ENCODE measurements at regions not wholly inside any gene's neighbourhood (a gene's known extent, or its start where the extent isn't known, plus 50 kb on each side); places are given as distances from the start of the nearest gene placed in this dataset.

- no peak overlapping the region for H3K4me3 Mint-ChIP-seq
- H3K4me1 Mint-ChIP-seq = no peaks in the 10 kb centered on the region
- CTCF ChIA-PET = no interaction called here
- H3K27me3 Mint-ChIP-seq = no peaks in the 10 kb centered on the region
- H3K36me3 ChIP-seq (ENCODE audit: control insufficient read depth in 2 of 2, extremely low read depth in 1 of 2, insufficient read depth in 1 of 2, low read length in 1 of 2) = no peaks in the 10 kb centered on the region
- peaks cover 0 to 2% of the 10 kb centered on the region in 2 experiments for H3K4me1 ChIP-seq (ENCODE audit: control insufficient read depth in 1 of 2, extremely low read depth in 1 of 2, insufficient read depth in 2 of 2, low read length in 2 of 2)
- H3K9me3 ChIP-seq = no peaks in the 10 kb centered on the region
- H3K4me3 ChIP-seq (ENCODE audit: control insufficient read depth in 1 of 2, extremely low read depth in 1 of 2, low read length in 1 of 2) = no peak overlapping the region
- no peak overlapping the region for H3K27ac Mint-ChIP-seq
- no peak for DNase-seq
- peaks cover under 1 to 9% (median 1%) of the 10 kb centered on the region in 3 donors for H3K9me3 Mint-ChIP-seq
- ATAC-seq (replicated peaks in 1 of 4) = no peak
- no peak overlapping the region for H3K27ac ChIP-seq (ENCODE audit: low read length)
- H3K36me3 Mint-ChIP-seq = no peaks in the 10 kb centered on the region
- no CpG with 5 or more reads among the region's 2 CpGs for WGBS (ENCODE audit: insufficient coverage)
- POLR2A ChIA-PET = no interaction called here
- H3K27me3 ChIP-seq (replicated peaks in 1 of 2; ENCODE audit: control insufficient read depth in 2 of 2, extremely low read depth in 1 of 2, insufficient read depth in 2 of 2, low read length in 1 of 2) = no peaks in the 10 kb centered on the region
Observed at GRCh38 chr6:23320471-23321015, 751.2 kb downstream of the HDGFL1 start.

DNA sequence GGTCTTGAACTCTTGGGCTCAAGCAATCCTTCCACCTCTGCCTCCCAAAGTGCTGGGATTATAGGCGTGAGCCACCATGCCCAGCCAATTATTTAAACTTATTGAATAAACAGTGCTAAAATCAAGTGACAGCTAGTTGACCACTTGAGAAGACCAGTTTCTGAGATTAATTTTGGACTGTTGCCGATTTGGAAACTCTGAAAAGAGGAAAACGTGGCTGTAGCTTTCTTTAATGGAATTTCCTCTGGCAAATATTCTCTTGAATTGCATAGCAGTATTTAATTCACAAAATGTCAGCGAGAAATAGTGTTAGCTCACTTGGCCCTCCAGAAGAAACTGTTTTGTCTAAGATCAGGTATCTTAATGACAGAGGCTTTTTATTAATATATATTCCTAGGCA, 754.5 kb downstream of the HDGFL1 start:
- Histone ChIP-seq H3K36me3 (ENCODE audit: control insufficient read depth in 2 of 2, extremely low read depth in 1 of 2, insufficient read depth in 1 of 2, low read length in 1 of 2) (no peaks in the 10 kb centered on the region), H3K27me3 (replicated peaks in 1 of 2; ENCODE audit: control insufficient read depth in 2 of 2, extremely low read depth in 1 of 2, insufficient read depth in 2 of 2, low read length in 1 of 2) (no peaks in the 10 kb centered on the region), H3K4me3 (ENCODE audit: control insufficient read depth in 1 of 2, extremely low read depth in 1 of 2, low read length in 1 of 2) (no peak overlapping the region), H3K9me3 (no peaks in the 10 kb centered on the region), H3K4me1 (ENCODE audit: control insufficient read depth in 1 of 2, extremely low read depth in 1 of 2, insufficient read depth in 2 of 2, low read length in 2 of 2) (no peaks in the 10 kb centered on the region), H3K27ac (ENCODE audit: low read length) (no peak overlapping the region)
- CTCF ChIA-PET = no interaction called here
- Mint-ChIP-seq H3K9me3 (peaks cover 0 to 4% (median 0%) of the 10 kb centered on the region in 3 donors), H3K36me3 (no peaks in the 10 kb centered on the region), H3K4me3 (no peak overlapping the region), H3K27me3 (no peaks in the 10 kb centered on the region), H3K27ac (no peak overlapping the region), H3K4me1 (no peaks in the 10 kb centered on the region)
- DNase-seq (no peak), ATAC-seq (replicated peaks in 1 of 4) (no peak)
- WGBS (ENCODE audit: insufficient coverage) = no CpG with 5 or more reads among the region's 4 CpGs
- POLR2A ChIA-PET = no interaction called here

DNA sequence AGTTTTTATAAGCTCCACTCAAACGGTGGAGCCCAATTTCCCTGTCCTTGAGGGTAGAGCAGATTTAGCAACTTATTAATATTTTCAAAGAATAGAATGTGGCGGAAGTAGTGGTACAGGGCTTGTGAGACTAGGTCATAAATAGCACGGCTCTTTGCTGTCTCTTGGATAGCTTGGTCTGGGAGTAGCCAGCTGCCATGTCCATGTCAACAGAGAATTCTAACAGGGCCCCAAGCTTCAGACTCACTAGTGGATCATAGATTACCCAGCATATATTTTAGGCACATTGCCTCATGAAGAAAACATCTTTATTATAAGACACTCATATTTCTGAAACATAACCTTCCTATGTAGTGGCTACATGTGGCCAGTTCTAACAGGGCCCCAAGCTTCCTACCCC, 755.7 kb downstream of the HDGFL1 start:
- H3K4me1 ChIP-seq (ENCODE audit: control insufficient read depth in 1 of 2, extremely low read depth in 1 of 2, insufficient read depth in 2 of 2, low read length in 2 of 2) = no peaks in the 10 kb centered on the region
- no peak overlapping the region for H3K27ac ChIP-seq (ENCODE audit: low read length)
- no peak overlapping the region for H3K4me3 ChIP-seq (ENCODE audit: control insufficient read depth in 1 of 2, extremely low read depth in 1 of 2, low read length in 1 of 2)
- H3K9me3 ChIP-seq = no peaks in the 10 kb centered on the region
- no peaks in the 10 kb centered on the region for H3K27me3 Mint-ChIP-seq
- H3K27ac Mint-ChIP-seq = no peak overlapping the region
- no peaks in the 10 kb centered on the region for H3K36me3 Mint-ChIP-seq
- H3K27me3 ChIP-seq (replicated peaks in 1 of 2; ENCODE audit: control insufficient read depth in 2 of 2, extremely low read depth in 1 of 2, insufficient read depth in 2 of 2, low read length in 1 of 2) = no peaks in the 10 kb centered on the region
- ChIA-PET POLR2A (no interaction called here), CTCF (no interaction called here)
- ATAC-seq (replicated peaks in 1 of 4) = no peak
- DNase-seq = no peak
- WGBS (ENCODE audit: insufficient coverage) = no CpG with 5 or more reads among the region's 3 CpGs
- H3K4me1 Mint-ChIP-seq = no peaks in the 10 kb centered on the region
- no peak overlapping the region for H3K4me3 Mint-ChIP-seq
- H3K36me3 ChIP-seq (ENCODE audit: control insufficient read depth in 2 of 2, extremely low read depth in 1 of 2, insufficient read depth in 1 of 2, low read length in 1 of 2) = no peaks in the 10 kb centered on the region
- peaks cover 0 to 9% (median 0%) of the 10 kb centered on the region in 3 donors for H3K9me3 Mint-ChIP-seq

DNA sequence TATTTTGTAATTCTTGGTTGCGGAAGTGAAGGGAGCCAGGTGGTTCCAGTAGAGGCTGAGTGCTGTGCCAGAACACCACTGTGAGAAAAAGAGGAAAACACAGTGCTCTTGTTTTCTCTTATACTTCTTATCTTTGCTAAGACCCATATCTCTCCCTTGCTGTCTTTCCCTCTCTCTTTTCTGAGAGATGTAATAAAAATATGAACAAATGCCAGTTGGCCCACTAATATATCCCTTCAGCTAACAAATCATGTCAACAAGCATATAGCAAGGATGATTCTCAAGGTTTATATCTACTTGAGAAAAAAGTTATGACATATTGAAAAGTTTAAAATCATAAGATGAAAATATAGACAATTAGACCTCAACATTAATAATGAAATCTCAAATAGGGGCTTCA, 758.3 kb downstream of the HDGFL1 start:
- no peaks in the 10 kb centered on the region for H3K36me3 Mint-ChIP-seq
- H3K27ac Mint-ChIP-seq = no peak overlapping the region
- ChIA-PET CTCF (no interaction called here), POLR2A (no interaction called here)
- no CpG with 5 or more reads among the region's 1 CpG for WGBS (ENCODE audit: insufficient coverage)
- DNase-seq (no peak), ATAC-seq (replicated peaks in 1 of 4) (no peak)
- H3K36me3 ChIP-seq (ENCODE audit: control insufficient read depth in 2 of 2, extremely low read depth in 1 of 2, insufficient read depth in 1 of 2, low read length in 1 of 2) = no peaks in the 10 kb centered on the region
- no peaks in the 10 kb centered on the region for H3K4me1 Mint-ChIP-seq
- H3K27me3 Mint-ChIP-seq = no peaks in the 10 kb centered on the region
- peaks cover 0 to 9% (median 0%) of the 10 kb centered on the region in 3 donors for H3K9me3 Mint-ChIP-seq
- no peaks in the 10 kb centered on the region for H3K4me1 ChIP-seq (ENCODE audit: control insufficient read depth in 1 of 2, extremely low read depth in 1 of 2, insufficient read depth in 2 of 2, low read length in 2 of 2)
- H3K4me3 ChIP-seq (ENCODE audit: control insufficient read depth in 1 of 2, extremely low read depth in 1 of 2, low read length in 1 of 2) = no peak overlapping the region
- no peaks in the 10 kb centered on the region for H3K27me3 ChIP-seq (replicated peaks in 1 of 2; ENCODE audit: control insufficient read depth in 2 of 2, extremely low read depth in 1 of 2, insufficient read depth in 2 of 2, low read length in 1 of 2)
- H3K4me3 Mint-ChIP-seq = no peak overlapping the region
- H3K27ac ChIP-seq (ENCODE audit: low read length) = no peak overlapping the region
- no peaks in the 10 kb centered on the region for H3K9me3 ChIP-seq

DNA sequence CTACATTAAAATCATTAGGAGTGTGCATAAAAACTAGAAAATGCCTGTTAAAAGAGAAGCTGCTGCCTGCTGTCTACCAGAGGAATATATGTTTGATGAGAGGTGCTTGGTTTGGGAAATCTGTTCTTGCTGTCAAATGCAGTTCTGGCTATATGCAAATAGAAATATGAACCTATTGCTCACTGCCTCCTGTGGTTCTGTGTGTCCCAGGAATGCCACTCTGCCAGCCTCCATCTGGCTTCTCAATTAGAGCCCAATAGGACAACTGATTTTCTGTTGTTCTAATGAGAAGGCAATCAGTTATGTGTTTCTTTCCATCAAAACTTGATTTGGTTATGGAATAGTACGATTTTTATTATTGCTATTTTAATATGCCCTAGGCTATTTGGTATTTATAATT, 759.7 kb downstream of the HDGFL1 start:
- no peak overlapping the region for H3K4me3 ChIP-seq (ENCODE audit: control insufficient read depth in 1 of 2, extremely low read depth in 1 of 2, low read length in 1 of 2)
- no CpG with 5 or more reads among the region's 1 CpG for WGBS (ENCODE audit: insufficient coverage)
- Mint-ChIP-seq H3K9me3 (peaks cover 0 to 5% (median 0%) of the 10 kb centered on the region in 3 donors), H3K36me3 (no peaks in the 10 kb centered on the region), H3K4me3 (no peak overlapping the region), H3K4me1 (no peaks in the 10 kb centered on the region), H3K27me3 (no peaks in the 10 kb centered on the region), H3K27ac (no peak overlapping the region)
- no peaks in the 10 kb centered on the region for H3K27me3 ChIP-seq (replicated peaks in 1 of 2; ENCODE audit: control insufficient read depth in 2 of 2, extremely low read depth in 1 of 2, insufficient read depth in 2 of 2, low read length in 1 of 2)
- no peaks in the 10 kb centered on the region for H3K36me3 ChIP-seq (ENCODE audit: control insufficient read depth in 2 of 2, extremely low read depth in 1 of 2, insufficient read depth in 1 of 2, low read length in 1 of 2)
- no peak for DNase-seq
- no peaks in the 10 kb centered on the region for H3K4me1 ChIP-seq (ENCODE audit: control insufficient read depth in 1 of 2, extremely low read depth in 1 of 2, insufficient read depth in 2 of 2, low read length in 2 of 2)
- H3K9me3 ChIP-seq = no peaks in the 10 kb centered on the region
- ChIA-PET POLR2A (no interaction called here), CTCF (no interaction called here)
- ATAC-seq (replicated peaks in 1 of 4) = no peak
- H3K27ac ChIP-seq (ENCODE audit: low read length) = no peak overlapping the region

GRCh38 chr6:23330632-23331031, 761.3 kb downstream of the HDGFL1 start:
- Histone ChIP-seq H3K27me3 (replicated peaks in 1 of 2; ENCODE audit: control insufficient read depth in 2 of 2, extremely low read depth in 1 of 2, insufficient read depth in 2 of 2, low read length in 1 of 2) (no peaks in the 10 kb centered on the region), H3K27ac (ENCODE audit: low read length) (no peak overlapping the region), H3K4me1 (ENCODE audit: control insufficient read depth in 1 of 2, extremely low read depth in 1 of 2, insufficient read depth in 2 of 2, low read length in 2 of 2) (no peaks in the 10 kb centered on the region), H3K4me3 (ENCODE audit: control insufficient read depth in 1 of 2, extremely low read depth in 1 of 2, low read length in 1 of 2) (no peak overlapping the region), H3K9me3 (no peaks in the 10 kb centered on the region), H3K36me3 (ENCODE audit: control insufficient read depth in 2 of 2, extremely low read depth in 1 of 2, insufficient read depth in 1 of 2, low read length in 1 of 2) (no peaks in the 10 kb centered on the region)
- H3K4me1 Mint-ChIP-seq = no peaks in the 10 kb centered on the region
- no CpG with 5 or more reads among the region's 3 CpGs for WGBS (ENCODE audit: insufficient coverage)
- no peaks in the 10 kb centered on the region for H3K36me3 Mint-ChIP-seq
- peaks cover 0 to 5% (median 0%) of the 10 kb centered on the region in 3 donors for H3K9me3 Mint-ChIP-seq
- POLR2A ChIA-PET = no interaction called here
- CTCF ChIA-PET = no interaction called here
- no peak overlapping the region for H3K27ac Mint-ChIP-seq
- no peak for ATAC-seq (replicated peaks in 1 of 4)
- H3K4me3 Mint-ChIP-seq = no peak overlapping the region
- DNase-seq = no peak
- H3K27me3 Mint-ChIP-seq = no peaks in the 10 kb centered on the region

DNA sequence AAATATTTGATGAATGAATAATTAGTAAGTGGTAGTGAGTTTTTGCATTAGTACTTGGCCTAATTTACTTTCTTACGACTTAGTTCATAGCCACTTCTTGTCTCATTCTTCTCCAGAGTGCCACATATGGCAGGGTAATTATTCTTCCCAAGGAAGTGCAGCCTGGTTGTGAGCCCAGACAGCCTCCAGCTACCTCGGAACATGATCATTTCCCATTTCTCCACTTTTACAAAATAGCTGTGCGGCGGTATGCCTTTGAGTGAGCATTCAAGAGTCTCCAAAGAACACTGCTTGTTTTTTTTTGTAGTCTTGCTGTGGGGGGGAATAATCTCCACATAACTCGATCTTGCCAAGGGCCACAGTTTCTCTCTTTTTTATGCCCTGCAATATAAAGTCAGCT, 765.0 kb downstream of the HDGFL1 start:
- H3K9me3 Mint-ChIP-seq = peaks cover 0 to 5% (median 0%) of the 10 kb centered on the region in 3 donors
- no peak for DNase-seq
- CTCF ChIA-PET = no interaction called here
- no peaks in the 10 kb centered on the region for H3K4me1 ChIP-seq (ENCODE audit: control insufficient read depth in 1 of 2, extremely low read depth in 1 of 2, insufficient read depth in 2 of 2, low read length in 2 of 2)
- no peak overlapping the region for H3K27ac Mint-ChIP-seq
- H3K36me3 ChIP-seq (ENCODE audit: control insufficient read depth in 2 of 2, extremely low read depth in 1 of 2, insufficient read depth in 1 of 2, low read length in 1 of 2) = no peaks in the 10 kb centered on the region
- H3K27ac ChIP-seq (ENCODE audit: low read length) = no peak overlapping the region
- no peaks in the 10 kb centered on the region for H3K36me3 Mint-ChIP-seq
- H3K4me3 Mint-ChIP-seq = no peak overlapping the region
- no peak overlapping the region for H3K4me3 ChIP-seq (ENCODE audit: control insufficient read depth in 1 of 2, extremely low read depth in 1 of 2, low read length in 1 of 2)
- no peaks in the 10 kb centered on the region for H3K4me1 Mint-ChIP-seq
- no peaks in the 10 kb centered on the region for H3K9me3 ChIP-seq
- POLR2A ChIA-PET = no interaction called here
- H3K27me3 ChIP-seq (replicated peaks in 1 of 2; ENCODE audit: control insufficient read depth in 2 of 2, extremely low read depth in 1 of 2, insufficient read depth in 2 of 2, low read length in 1 of 2) = no peaks in the 10 kb centered on the region
- H3K27me3 Mint-ChIP-seq = no peaks in the 10 kb centered on the region
- no peak for ATAC-seq (replicated peaks in 1 of 4)
- WGBS (ENCODE audit: insufficient coverage) = no CpG with 5 or more reads among the region's 5 CpGs

All from T-cell (primary cell).